ENCODE measurements at regions not wholly inside any gene's neighbourhood (a gene's known extent, or its start where the extent isn't known, plus 50 kb on each side); places are given as distances from the start of the nearest gene placed in this dataset.

DNA sequence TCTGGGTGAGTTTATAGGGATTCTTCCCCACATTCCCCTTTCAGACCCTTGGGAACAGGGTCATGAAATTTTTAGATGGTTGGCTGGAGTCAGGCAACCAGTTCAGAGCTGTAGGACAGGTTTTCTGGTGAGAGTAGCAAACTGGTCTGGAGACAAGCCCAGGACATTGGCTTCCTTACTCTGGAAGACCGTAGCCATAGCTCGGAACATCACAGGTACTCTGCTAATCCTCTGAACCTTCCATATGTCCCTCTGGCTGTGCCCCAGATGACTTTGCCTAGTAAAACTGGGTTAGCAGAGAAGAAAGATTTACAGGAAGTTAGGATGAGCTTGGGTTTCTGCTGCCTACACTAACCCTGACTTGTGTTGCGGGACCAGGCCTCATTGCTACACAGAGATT, 104.5 kb upstream of the MKLN1 start:
- TF ChIP-seq, protein P1, sequence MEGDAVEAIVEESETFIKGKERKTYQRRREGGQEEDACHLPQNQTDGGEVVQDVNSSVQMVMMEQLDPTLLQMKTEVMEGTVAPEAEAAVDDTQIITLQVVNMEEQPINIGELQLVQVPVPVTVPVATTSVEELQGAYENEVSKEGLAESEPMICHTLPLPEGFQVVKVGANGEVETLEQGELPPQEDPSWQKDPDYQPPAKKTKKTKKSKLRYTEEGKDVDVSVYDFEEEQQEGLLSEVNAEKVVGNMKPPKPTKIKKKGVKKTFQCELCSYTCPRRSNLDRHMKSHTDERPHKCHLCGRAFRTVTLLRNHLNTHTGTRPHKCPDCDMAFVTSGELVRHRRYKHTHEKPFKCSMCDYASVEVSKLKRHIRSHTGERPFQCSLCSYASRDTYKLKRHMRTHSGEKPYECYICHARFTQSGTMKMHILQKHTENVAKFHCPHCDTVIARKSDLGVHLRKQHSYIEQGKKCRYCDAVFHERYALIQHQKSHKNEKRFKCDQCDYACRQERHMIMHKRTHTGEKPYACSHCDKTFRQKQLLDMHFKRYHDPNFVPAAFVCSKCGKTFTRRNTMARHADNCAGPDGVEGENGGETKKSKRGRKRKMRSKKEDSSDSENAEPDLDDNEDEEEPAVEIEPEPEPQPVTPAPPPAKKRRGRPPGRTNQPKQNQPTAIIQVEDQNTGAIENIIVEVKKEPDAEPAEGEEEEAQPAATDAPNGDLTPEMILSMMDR (IDR thresholded peaks at IDR 0.05) = no peak
- TF ChIP-seq POLR2A (IDR thresholded peaks at IDR 0.05) = no peak

Data from testis (tissue), 2 donors.